ENCODE measurements at regions not wholly inside any gene's neighbourhood (a gene's known extent, or its start where the extent isn't known, plus 50 kb on each side); places are given as distances from the start of the nearest gene placed in this dataset.

GRCh38 chr7:46776790-46777189, 805.1 kb downstream of the TNS3 start:
- no peak for TF ChIP-seq GATA2 (IDR thresholded peaks at IDR 0.05; ENCODE audit: low read depth, low read length)
- TF ChIP-seq GATA3 (IDR thresholded peaks at IDR 0.05; ENCODE audit: low read depth, low read length), result no peak

Measured in SH-SY5Y (cell line).